NCI-H1105 treated with DMSO at 0.1 percent for 48 hours (cell line): ENCODE measurements at regions not wholly inside any gene's neighbourhood (a gene's known extent, or its start where the extent isn't known, plus 50 kb on each side); places are given as distances from the start of the nearest gene placed in this dataset.

ENCODE experiments used
- DNase-seq: peaks from one replicate; lab custom pipeline; 2025; lab: John Stamatoyannopoulos, UW

- peak; percentile 69 for DNase-seq
Observed at GRCh38 chr10:118246332-118247295, 95.5 kb downstream of the FAM204A start.

- DNase-seq, result no peak
Observed at GRCh38 chr10:118243907-118244306, 98.2 kb downstream of the FAM204A start.

- peak; percentile 66 for DNase-seq
Observed at GRCh38 chr10:118241229-118242137, 100.6 kb downstream of the FAM204A start.

- no peak for DNase-seq
Observed at GRCh38 chr10:118239236-118239630, 102.9 kb downstream of the FAM204A start.

GRCh38 chr10:118238573-118239235, 103.4 kb downstream of the FAM204A start:
- DNase-seq, result no peak

GRCh38 chr10:118237930-118238329, 104.2 kb downstream of the FAM204A start:
- no peak for DNase-seq

- no peak for DNase-seq
Observed at GRCh38 chr10:118234683-118235082, 107.4 kb downstream of the FAM204A start.

GRCh38 chr10:118220346-118220850, 121.7 kb downstream of the FAM204A start:
- no peak for DNase-seq

GRCh38 chr10:118218562-118218961, 123.6 kb downstream of the FAM204A start:
- no peak for DNase-seq

- no peak for DNase-seq
Observed at GRCh38 chr10:118216571-118217170, 125.5 kb downstream of the FAM204A start.

GRCh38 chr10:118216020-118216419, 126.1 kb downstream of the FAM204A start:
- DNase-seq, result no peak

- no peak for DNase-seq
Observed at GRCh38 chr10:118214776-118215175, 127.3 kb downstream of the FAM204A start.

GRCh38 chr10:118213436-118213835, 128.7 kb downstream of the FAM204A start:
- DNase-seq, result no peak

GRCh38 chr10:118210276-118210675, 131.8 kb downstream of the FAM204A start:
- DNase-seq, result no peak

- DNase-seq, result no peak
Observed at GRCh38 chr10:118209215-118209614, 132.9 kb downstream of the FAM204A start.

- DNase-seq, result no peak
Observed at GRCh38 chr10:118207470-118208007, 134.6 kb downstream of the FAM204A start.

- DNase-seq, result no peak
Observed at GRCh38 chr10:118204292-118204943, 137.7 kb downstream of the FAM204A start.

- DNase-seq, result no peak
Observed at GRCh38 chr10:118203461-118203860, 138.7 kb downstream of the FAM204A start.

- DNase-seq, result no peak
Observed at GRCh38 chr10:118195729-118196128, 146.4 kb downstream of the FAM204A start.

GRCh38 chr10:118193642-118194041, 146.9 kb upstream of the RAB11FIP2 start:
- no peak for DNase-seq

GRCh38 chr10:118181021-118181420, 134.3 kb upstream of the RAB11FIP2 start:
- no peak for DNase-seq
